LoVo (cell line): ENCODE measurements at regions not wholly inside any gene's neighbourhood (a gene's known extent, or its start where the extent isn't known, plus 50 kb on each side); places are given as distances from the start of the nearest gene placed in this dataset.
A peak's percentile ranks its signal among the peaks of the same experiment; 100 is the strongest.
"Not testable (repeated sequence)": the region's sequence is repeated elsewhere in the genome, so short reads cannot be mapped to it uniquely, and the experiment has no call there.

Experiments
- DNase-seq: peaks from one replicate; pipeline ENCODE4 v3.0.0-alpha.2; 2016; ENCODE audit warnings: low spot score

- no peak for DNase-seq
Observed at GRCh38 chr3:78322780-78323179, 1282.9 kb downstream of the ROBO2 start.

- DNase-seq = no peak
Observed at GRCh38 chr3:78337801-78338211, 1297.9 kb downstream of the ROBO2 start.

GRCh38 chr3:78338405-78338804 is 1298.5 kb downstream of the ROBO2 start:
- DNase-seq = no peak

- DNase-seq = no peak
Observed at GRCh38 chr3:78343221-78343620, 1303.3 kb downstream of the ROBO2 start.

GRCh38 chr3:78344267-78344666 is 1304.4 kb downstream of the ROBO2 start:
- DNase-seq = not testable (repeated sequence)

- no peak for DNase-seq
Observed at GRCh38 chr3:78344918-78345317, 1305.0 kb downstream of the ROBO2 start.

- DNase-seq = no peak
Observed at GRCh38 chr3:78347176-78347575, 1307.3 kb downstream of the ROBO2 start.

GRCh38 chr3:78348664-78349063 is 1308.8 kb downstream of the ROBO2 start:
- no peak for DNase-seq

GRCh38 chr3:78349571-78349970 is 1309.7 kb downstream of the ROBO2 start:
- DNase-seq = no peak

GRCh38 chr3:78351334-78351733 is 1311.4 kb downstream of the ROBO2 start:
- DNase-seq = no peak

- no peak for DNase-seq
Observed at GRCh38 chr3:78353231-78353630, 1313.3 kb downstream of the ROBO2 start.

- DNase-seq = no peak
Observed at GRCh38 chr3:78360849-78361248, 1321.0 kb downstream of the ROBO2 start.

- peak; percentile 5 for DNase-seq
Observed at GRCh38 chr3:78368636-78369345, 1328.9 kb downstream of the ROBO2 start.

GRCh38 chr3:78390221-78390620 is 1350.3 kb downstream of the ROBO2 start:
- DNase-seq = no peak

GRCh38 chr3:78398401-78398800 is 1358.5 kb downstream of the ROBO2 start:
- DNase-seq = no peak

GRCh38 chr3:78402720-78403119 is 1362.8 kb downstream of the ROBO2 start:
- no peak for DNase-seq

GRCh38 chr3:78405745-78406144 is 1362.1 kb downstream of the ROBO1 start:
- no peak for DNase-seq

GRCh38 chr3:78406396-78406795 is 1361.4 kb downstream of the ROBO1 start:
- DNase-seq = no peak

- DNase-seq = no peak
Observed at GRCh38 chr3:78410077-78410476, 1357.7 kb downstream of the ROBO1 start.

GRCh38 chr3:78414261-78414660 is 1353.5 kb downstream of the ROBO1 start:
- no peak for DNase-seq

- no peak for DNase-seq
Observed at GRCh38 chr3:78420611-78421010, 1347.2 kb downstream of the ROBO1 start.

GRCh38 chr3:78421247-78421966 is 1346.4 kb downstream of the ROBO1 start:
- no peak for DNase-seq

- no peak for DNase-seq
Observed at GRCh38 chr3:78424656-78425055, 1343.1 kb downstream of the ROBO1 start.

- DNase-seq = no peak
Observed at GRCh38 chr3:78426454-78426853, 1341.3 kb downstream of the ROBO1 start.
